GM12878 (cell line): ENCODE measurements at regions not wholly inside any gene's neighbourhood (a gene's known extent, or its start where the extent isn't known, plus 50 kb on each side); places are given as distances from the start of the nearest gene placed in this dataset.

Experiments
- ATAC-seq: fragments of 200-7000 bp; cut with Tn5 transposase; 3 replicates; pipeline ENCODE4 v1.9.1; 2020; ENCODE audit warnings: mild to moderate bottlenecking, moderate library complexity
- BruUV-seq: library from RNA; stranded (reverse); fragments of 400-500 nt; replicated peaks from 2 replicates; lab custom pipeline; 2021; lab: Mats Ljungman, UMichigan
- CTCF ChIA-PET: fragments of 300-600 bp; sonication (Branson Sonifier 250); formaldehyde crosslinking; extraction: SDS; loops from one replicate; lab custom pipeline; 2021; ENCODE audit warnings: inconsistent platforms; lab: Yijun Ruan, JAX
- POLR2A ChIA-PET: fragments of 350-600 bp; formaldehyde crosslinking; extraction: SDS; loops from one replicate; lab custom pipeline; 2021; ENCODE audit warnings: inconsistent platforms; lab: Charles Lee
- RAD21 ChIA-PET: fragments of 300-600 bp; sonication (Branson Sonifier 250); formaldehyde crosslinking; loops from one replicate; lab custom pipeline; 2023; ENCODE audit warnings: antibody characterized with exemption; ENCODE audit not compliant: unreplicated experiment; lab: Charles Lee
- SMC1A ChIA-PET: fragments of 300-600 bp; sonication (Branson Sonifier 250); formaldehyde crosslinking; loops from one replicate; lab custom pipeline; 2023; ENCODE audit not compliant: unreplicated experiment, uncharacterized antibody; lab: Charles Lee
- DNase-seq: peaks from one replicate; pipeline ENCODE4 v3.0.0-alpha.2; 2011; ENCODE audit warnings: low read depth, low spot score
- FAIRE-seq: peaks from 3 replicates; lab custom pipeline; 2011; peaks lifted over from hg19 to GRCh38; lab: Jason Lieb, UNC
- H2AFZ ChIP-seq: 2 replicates; pipeline ENCODE4 v1.6.0; 2011; ENCODE audit warnings: low read depth, low read length, control low read depth; ENCODE audit not compliant: control insufficient read depth
- H3K27ac ChIP-seq: 2 replicates; pipeline ENCODE4 v1.5.1; 2011; ENCODE audit warnings: control low read depth; ENCODE audit not compliant: control insufficient read depth, insufficient read depth
- H3K27me3 ChIP-seq, 2 experiments: replicated peaks in 1 of 2; 2 replicates each; pipeline versions ENCODE4 v1.6.0 to v1.6.1; 2011; ENCODE audit warnings: low read length in 1 of 2; ENCODE audit not compliant: control insufficient read depth in 2 of 2, insufficient read depth in 2 of 2
- H3K36me3 ChIP-seq, 2 experiments: 2 replicates each; pipeline ENCODE4 v1.5.1; 2011; ENCODE audit warnings: low read length in 1 of 2; ENCODE audit not compliant: control insufficient read depth in 2 of 2, insufficient read depth in 2 of 2
- H3K4me1 ChIP-seq: 2 replicates; pipeline ENCODE4 v1.6.1; 2011; ENCODE audit warnings: mild to moderate bottlenecking, low read length, moderate library complexity, mixed read lengths; ENCODE audit not compliant: control insufficient read depth, insufficient read depth
- H3K4me2 ChIP-seq: 2 replicates; pipeline ENCODE4 v1.6.0; 2011; ENCODE audit warnings: control low read depth; ENCODE audit not compliant: control insufficient read depth, insufficient read depth
- H3K4me3 ChIP-seq: fragments of 200-600 bp; sonication (generic); 2 replicates; pipeline ENCODE4 v1.5.1; 2016
- H3K79me2 ChIP-seq: 2 replicates; pipeline ENCODE4 v1.6.0; 2011; ENCODE audit warnings: low read length; ENCODE audit not compliant: control insufficient read depth, insufficient read depth
- H3K9ac ChIP-seq: 2 replicates; pipeline ENCODE4 v1.8.0; 2011; ENCODE audit warnings: low read length, control low read depth, mixed read lengths; ENCODE audit not compliant: control insufficient read depth, insufficient read depth
- H3K9me3 ChIP-seq: replicated peaks from 3 replicates; pipeline ENCODE4 v1.5.1; 2011; ENCODE audit warnings: mild to moderate bottlenecking, low read length; ENCODE audit not compliant: control insufficient read depth, insufficient read depth
- H4K20me1 ChIP-seq: 2 replicates; pipeline ENCODE4 v1.6.0; 2011; ENCODE audit not compliant: control insufficient read depth, insufficient read depth
- BMI1 ChIP-seq: fragments of 450-650 bp; IDR thresholded peaks from 2 replicates; pipeline ENCODE4 v1.6.1; 2016; ENCODE audit warnings: mild to moderate bottlenecking, moderate library complexity, borderline replicate concordance
- BRCA1 ChIP-seq: IDR thresholded peaks from 2 replicates; pipeline ENCODE4 v1.6.1; 2011; ENCODE audit warnings: low read depth, low read length, improper control_type of control experiment
- CHD4 ChIP-seq: fragments of 200-600 bp; sonication (generic); IDR thresholded peaks from 2 replicates; pipeline ENCODE4 v1.6.1; 2016; ENCODE audit warnings: mild to moderate bottlenecking
- CREM ChIP-seq: IDR thresholded peaks from 2 replicates; pipeline ENCODE4 v1.6.1; 2014; ENCODE audit warnings: antibody characterized with exemption, low read depth
- MXI1 ChIP-seq: fragments of 150-350 bp; IDR thresholded peaks from 2 replicates; pipeline ENCODE4 v1.6.1; 2011; ENCODE audit warnings: low read depth, mild to moderate bottlenecking, inconsistent platforms, low read length, improper control_type of control experiment
- NFIC ChIP-seq: IDR thresholded peaks from 2 replicates; pipeline ENCODE4 v1.6.1; 2012; ENCODE audit warnings: low read depth, mild to moderate bottlenecking, inconsistent platforms, low read length, moderate library complexity
- RB1 ChIP-seq: fragments of 450-650 bp; formaldehyde crosslinking; IDR thresholded peaks from 2 replicates; pipeline ENCODE4 v1.6.1; 2017; ENCODE audit warnings: mild to moderate bottlenecking, borderline replicate concordance
- RBBP5 ChIP-seq: fragments of 200-600 bp; sonication (generic); conservative IDR thresholded peaks from 2 replicates; pipeline ENCODE4 v1.6.1; 2016
- STAT1 ChIP-seq: fragments of 450-650 bp; conservative IDR thresholded peaks from 2 replicates; pipeline ENCODE4 v1.6.1; 2014; ENCODE audit warnings: antibody characterized with exemption, mild to moderate bottlenecking
- STAT3 ChIP-seq: IDR thresholded peaks from 2 replicates; pipeline ENCODE4 v1.6.1; 2011; ENCODE audit warnings: low read depth, low read length, improper control_type of control experiment
- TBL1XR1 ChIP-seq: IDR thresholded peaks from 2 replicates; pipeline ENCODE4 v1.6.1; 2012; ENCODE audit warnings: low read depth, low read length, improper control_type of control experiment
- TCF3 ChIP-seq: IDR thresholded peaks from 2 replicates; pipeline ENCODE4 v1.6.1; 2012; ENCODE audit warnings: low read depth, mild to moderate bottlenecking, low read length, borderline replicate concordance; ENCODE audit not compliant: insufficient read depth
- TCF7 ChIP-seq: IDR thresholded peaks from 2 replicates; pipeline ENCODE4 v1.6.1; 2014; ENCODE audit warnings: antibody characterized with exemption, borderline replicate concordance
- WRNIP1 ChIP-seq: IDR thresholded peaks from 2 replicates; pipeline ENCODE4 v1.6.1; 2011; ENCODE audit warnings: low read depth, low read length, improper control_type of control experiment, borderline replicate concordance
- YBX1 ChIP-seq: fragments of 450-650 bp; IDR thresholded peaks from 2 replicates; pipeline ENCODE4 v1.6.1; 2016; ENCODE audit warnings: antibody characterized with exemption
- WGBS: methylation state at CpG from one replicate; pipeline ENCODE4 v1.1.6; 2016; ENCODE audit warnings: low lambda C conversion rate; ENCODE audit not compliant: insufficient replicate concordance, insufficient coverage; ENCODE audit errors: missing lambda C conversion rate; 5-methylcytosine and 5-hydroxymethylcytosine counted together
- in situ Hi-C: fragments of 300-500 bp; cut with MboI; formaldehyde crosslinking; loops from 9 replicates; pipeline ENCODE4 v1.14.3; 2018; ENCODE audit warnings: mixed read lengths
- intact Hi-C: fragments of 100-400 bp; cut with micrococcal nuclease; formaldehyde crosslinking; loops from one replicate; pipeline ENCODE4 v1.14.2; 2022; ENCODE audit not compliant: unreplicated experiment
- TF ChIP-seq, protein P1 (sequence below): IDR thresholded peaks from 2 replicates; pipeline ENCODE4 v1.6.1; 2012; ENCODE audit warnings: mild to moderate bottlenecking, low read depth, low read length
- TF ChIP-seq, protein P2 (sequence below): fragments of 450-650 bp; IDR thresholded peaks from 2 replicates; pipeline ENCODE4 v1.6.1; 2017; ENCODE audit warnings: borderline replicate concordance
- TF ChIP-seq, protein P3 (sequence below): fragments of 450-650 bp; IDR thresholded peaks from 2 replicates; pipeline ENCODE4 v1.6.1; 2016; ENCODE audit warnings: mild to moderate bottlenecking
- TF ChIP-seq, protein P4 (sequence below): fragments of 450-650 bp; IDR thresholded peaks from 2 replicates; pipeline ENCODE4 v1.6.1; 2017; ENCODE audit warnings: low read depth, mild to moderate bottlenecking, moderate library complexity

DNA sequence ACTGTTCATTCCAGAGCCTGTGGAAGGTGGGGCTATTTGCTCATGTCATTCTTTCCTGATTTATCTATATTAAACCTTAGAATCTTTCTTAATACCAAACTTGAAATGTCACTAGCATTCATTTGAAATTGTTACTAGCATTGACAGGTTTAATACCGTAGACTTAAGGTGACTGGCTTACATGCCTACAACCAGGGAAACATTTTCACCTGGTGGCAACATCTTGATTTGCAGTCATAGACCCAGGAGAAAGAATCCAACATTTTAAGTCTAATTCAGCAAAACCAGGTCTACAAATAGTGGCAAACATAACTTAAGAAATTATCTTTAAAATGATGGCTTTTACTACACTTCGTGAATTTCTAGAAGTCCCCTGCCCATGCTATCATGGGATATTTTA is 353.7 kb downstream of the HTR7 start:
- no peak for FAIRE-seq
- no peaks in the 10 kb centered on the region for H4K20me1 ChIP-seq
- H3K4me2 ChIP-seq: no peak overlapping the region
- H3K9me3 ChIP-seq: no peaks in the 10 kb centered on the region
- DNase-seq: no peak
- H2AFZ ChIP-seq: no peak overlapping the region
- ChIA-PET CTCF (no interaction called here), RAD21 (no interaction called here), SMC1A (no interaction called here), POLR2A (no interaction called here)
- no peak for ATAC-seq
- 40% methylated on average over 2 of the region's 2 CpGs for WGBS
- no peaks in the 10 kb centered on the region for H3K27me3 ChIP-seq
- no peaks in the 10 kb centered on the region for H3K4me1 ChIP-seq
- TF ChIP-seq BMI1 (no peak), BRCA1 (no peak), YBX1 (no peak), TCF3 (no peak), CHD4 (no peak), CREM (no peak), TCF7 (no peak), STAT1 (no peak), MXI1 (no peak), STAT3 (no peak), WRNIP1 (no peak), TBL1XR1 (no peak), RB1 (no peak), RBBP5 (no peak), NFIC (no peak)
- TF ChIP-seq, protein P1, sequence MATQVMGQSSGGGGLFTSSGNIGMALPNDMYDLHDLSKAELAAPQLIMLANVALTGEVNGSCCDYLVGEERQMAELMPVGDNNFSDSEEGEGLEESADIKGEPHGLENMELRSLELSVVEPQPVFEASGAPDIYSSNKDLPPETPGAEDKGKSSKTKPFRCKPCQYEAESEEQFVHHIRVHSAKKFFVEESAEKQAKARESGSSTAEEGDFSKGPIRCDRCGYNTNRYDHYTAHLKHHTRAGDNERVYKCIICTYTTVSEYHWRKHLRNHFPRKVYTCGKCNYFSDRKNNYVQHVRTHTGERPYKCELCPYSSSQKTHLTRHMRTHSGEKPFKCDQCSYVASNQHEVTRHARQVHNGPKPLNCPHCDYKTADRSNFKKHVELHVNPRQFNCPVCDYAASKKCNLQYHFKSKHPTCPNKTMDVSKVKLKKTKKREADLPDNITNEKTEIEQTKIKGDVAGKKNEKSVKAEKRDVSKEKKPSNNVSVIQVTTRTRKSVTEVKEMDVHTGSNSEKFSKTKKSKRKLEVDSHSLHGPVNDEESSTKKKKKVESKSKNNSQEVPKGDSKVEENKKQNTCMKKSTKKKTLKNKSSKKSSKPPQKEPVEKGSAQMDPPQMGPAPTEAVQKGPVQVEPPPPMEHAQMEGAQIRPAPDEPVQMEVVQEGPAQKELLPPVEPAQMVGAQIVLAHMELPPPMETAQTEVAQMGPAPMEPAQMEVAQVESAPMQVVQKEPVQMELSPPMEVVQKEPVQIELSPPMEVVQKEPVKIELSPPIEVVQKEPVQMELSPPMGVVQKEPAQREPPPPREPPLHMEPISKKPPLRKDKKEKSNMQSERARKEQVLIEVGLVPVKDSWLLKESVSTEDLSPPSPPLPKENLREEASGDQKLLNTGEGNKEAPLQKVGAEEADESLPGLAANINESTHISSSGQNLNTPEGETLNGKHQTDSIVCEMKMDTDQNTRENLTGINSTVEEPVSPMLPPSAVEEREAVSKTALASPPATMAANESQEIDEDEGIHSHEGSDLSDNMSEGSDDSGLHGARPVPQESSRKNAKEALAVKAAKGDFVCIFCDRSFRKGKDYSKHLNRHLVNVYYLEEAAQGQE: no peak
- TF ChIP-seq, protein P2, sequence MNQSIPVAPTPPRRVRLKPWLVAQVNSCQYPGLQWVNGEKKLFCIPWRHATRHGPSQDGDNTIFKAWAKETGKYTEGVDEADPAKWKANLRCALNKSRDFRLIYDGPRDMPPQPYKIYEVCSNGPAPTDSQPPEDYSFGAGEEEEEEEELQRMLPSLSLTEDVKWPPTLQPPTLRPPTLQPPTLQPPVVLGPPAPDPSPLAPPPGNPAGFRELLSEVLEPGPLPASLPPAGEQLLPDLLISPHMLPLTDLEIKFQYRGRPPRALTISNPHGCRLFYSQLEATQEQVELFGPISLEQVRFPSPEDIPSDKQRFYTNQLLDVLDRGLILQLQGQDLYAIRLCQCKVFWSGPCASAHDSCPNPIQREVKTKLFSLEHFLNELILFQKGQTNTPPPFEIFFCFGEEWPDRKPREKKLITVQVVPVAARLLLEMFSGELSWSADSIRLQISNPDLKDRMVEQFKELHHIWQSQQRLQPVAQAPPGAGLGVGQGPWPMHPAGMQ: no peak
- TF ChIP-seq, protein P3, sequence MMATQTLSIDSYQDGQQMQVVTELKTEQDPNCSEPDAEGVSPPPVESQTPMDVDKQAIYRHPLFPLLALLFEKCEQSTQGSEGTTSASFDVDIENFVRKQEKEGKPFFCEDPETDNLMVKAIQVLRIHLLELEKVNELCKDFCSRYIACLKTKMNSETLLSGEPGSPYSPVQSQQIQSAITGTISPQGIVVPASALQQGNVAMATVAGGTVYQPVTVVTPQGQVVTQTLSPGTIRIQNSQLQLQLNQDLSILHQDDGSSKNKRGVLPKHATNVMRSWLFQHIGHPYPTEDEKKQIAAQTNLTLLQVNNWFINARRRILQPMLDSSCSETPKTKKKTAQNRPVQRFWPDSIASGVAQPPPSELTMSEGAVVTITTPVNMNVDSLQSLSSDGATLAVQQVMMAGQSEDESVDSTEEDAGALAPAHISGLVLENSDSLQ: no peak
- TF ChIP-seq, protein P4, sequence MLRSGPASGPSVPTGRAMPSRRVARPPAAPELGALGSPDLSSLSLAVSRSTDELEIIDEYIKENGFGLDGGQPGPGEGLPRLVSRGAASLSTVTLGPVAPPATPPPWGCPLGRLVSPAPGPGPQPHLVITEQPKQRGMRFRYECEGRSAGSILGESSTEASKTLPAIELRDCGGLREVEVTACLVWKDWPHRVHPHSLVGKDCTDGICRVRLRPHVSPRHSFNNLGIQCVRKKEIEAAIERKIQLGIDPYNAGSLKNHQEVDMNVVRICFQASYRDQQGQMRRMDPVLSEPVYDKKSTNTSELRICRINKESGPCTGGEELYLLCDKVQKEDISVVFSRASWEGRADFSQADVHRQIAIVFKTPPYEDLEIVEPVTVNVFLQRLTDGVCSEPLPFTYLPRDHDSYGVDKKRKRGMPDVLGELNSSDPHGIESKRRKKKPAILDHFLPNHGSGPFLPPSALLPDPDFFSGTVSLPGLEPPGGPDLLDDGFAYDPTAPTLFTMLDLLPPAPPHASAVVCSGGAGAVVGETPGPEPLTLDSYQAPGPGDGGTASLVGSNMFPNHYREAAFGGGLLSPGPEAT: no peak
- in situ Hi-C loops: no loop called here
- no peaks in the 10 kb centered on the region for H3K36me3 ChIP-seq
- H3K4me3 ChIP-seq: no peak overlapping the region
- no peak overlapping the region for H3K9ac ChIP-seq
- H3K27ac ChIP-seq: no peak overlapping the region
- no peaks in the 10 kb centered on the region for H3K79me2 ChIP-seq
- intact Hi-C loops: no loop called here
- BruUV-seq: no TSS peak
